ENCODE measurements at regions not wholly inside any gene's neighbourhood (a gene's known extent, or its start where the extent isn't known, plus 50 kb on each side); places are given as distances from the start of the nearest gene placed in this dataset.

- no peak for DNase-seq (ENCODE audit: extremely low read depth, low read depth)
These were observed 180.7 kb downstream of the FBXO15 start for GRCh38 chr18:73966954-73967353.

- no peak for DNase-seq (ENCODE audit: extremely low read depth, low read depth)
These were observed 185.4 kb downstream of the FBXO15 start for GRCh38 chr18:73962256-73962655.

GRCh38 chr18:73961804-73962203 lies 185.8 kb downstream of the FBXO15 start:
- DNase-seq (ENCODE audit: extremely low read depth, low read depth): no peak

- no peak for DNase-seq (ENCODE audit: extremely low read depth, low read depth)
These were observed 188.3 kb downstream of the FBXO15 start for GRCh38 chr18:73959352-73959751.

GRCh38 chr18:73954268-73954667 lies 193.4 kb downstream of the FBXO15 start:
- no peak for DNase-seq (ENCODE audit: extremely low read depth, low read depth)

- no peak for DNase-seq (ENCODE audit: extremely low read depth, low read depth)
These were observed 195.2 kb downstream of the FBXO15 start for GRCh38 chr18:73952296-73952946.

- DNase-seq (ENCODE audit: extremely low read depth, low read depth): no peak
These were observed 197.4 kb downstream of the FBXO15 start for GRCh38 chr18:73950116-73950700.

- no peak for DNase-seq (ENCODE audit: extremely low read depth, low read depth)
These were observed 199.1 kb downstream of the FBXO15 start for GRCh38 chr18:73948497-73948896.

- DNase-seq (ENCODE audit: extremely low read depth, low read depth): no peak
These were observed 199.6 kb downstream of the FBXO15 start for GRCh38 chr18:73948084-73948483.

- no peak for DNase-seq (ENCODE audit: extremely low read depth, low read depth)
These were observed 200.3 kb downstream of the FBXO15 start for GRCh38 chr18:73947180-73947921.

GRCh38 chr18:73945130-73945792 lies 202.4 kb downstream of the FBXO15 start:
- no peak for DNase-seq (ENCODE audit: extremely low read depth, low read depth)

GRCh38 chr18:73944715-73945114 lies 202.9 kb downstream of the FBXO15 start:
- DNase-seq (ENCODE audit: extremely low read depth, low read depth): no peak

GRCh38 chr18:73943763-73944162 lies 203.9 kb downstream of the FBXO15 start:
- DNase-seq (ENCODE audit: extremely low read depth, low read depth): no peak

GRCh38 chr18:73942956-73943355 lies 204.7 kb downstream of the FBXO15 start:
- DNase-seq (ENCODE audit: extremely low read depth, low read depth): no peak

- DNase-seq (ENCODE audit: extremely low read depth, low read depth): no peak
These were observed 205.5 kb downstream of the FBXO15 start for GRCh38 chr18:73942081-73942625.

GRCh38 chr18:73940721-73941120 lies 206.9 kb downstream of the FBXO15 start:
- DNase-seq (ENCODE audit: extremely low read depth, low read depth): no peak

- DNase-seq (ENCODE audit: extremely low read depth, low read depth): no peak
These were observed 208.2 kb downstream of the FBXO15 start for GRCh38 chr18:73939391-73939790.

GRCh38 chr18:73933685-73934084 lies 213.9 kb downstream of the FBXO15 start:
- DNase-seq (ENCODE audit: extremely low read depth, low read depth): no peak

- DNase-seq (ENCODE audit: extremely low read depth, low read depth): no peak
These were observed 214.7 kb downstream of the FBXO15 start for GRCh38 chr18:73932976-73933375.

GRCh38 chr18:73927496-73927895 lies 220.1 kb downstream of the FBXO15 start:
- DNase-seq (ENCODE audit: extremely low read depth, low read depth): no peak

- no peak for DNase-seq (ENCODE audit: extremely low read depth, low read depth)
These were observed 222.8 kb downstream of the FBXO15 start for GRCh38 chr18:73924836-73925235.

Measured in NCI-H460 (cell line).